MCF 10A (cell line): ENCODE measurements at regions not wholly inside any gene's neighbourhood (a gene's known extent, or its start where the extent isn't known, plus 50 kb on each side); places are given as distances from the start of the nearest gene placed in this dataset.

Experiments used
- BruUV-seq: library from RNA; stranded (reverse); fragments of 400-500 nt; replicated peaks from 2 replicates; lab custom pipeline; 2021; lab: Mats Ljungman, UMichigan
- CTCF ChIA-PET: fragments of 300-600 bp; sonication (Branson Sonifier 250); formaldehyde crosslinking; extraction: SDS; loops from one replicate; lab custom pipeline; 2021; ENCODE audit warnings: antibody characterized with exemption, inconsistent platforms; lab: Yijun Ruan, JAX
- POLR2A ChIA-PET: fragments of 300-600, 350-650 bp; sonication (Branson Sonifier 250); formaldehyde crosslinking; extraction: SDS; loops from one replicate; lab custom pipeline; 2020; ENCODE audit warnings: antibody characterized with exemption, inconsistent platforms; lab: Yijun Ruan, JAX
- DNase-seq: peaks from one replicate; pipeline ENCODE4 v3.0.0-alpha.2; 2018; ENCODE audit not compliant: unreplicated experiment
- H3K27ac Mint-ChIP-seq: one replicate; pipeline ENCODE4 v1.8.0; 2022; ENCODE audit warnings: mild to moderate bottlenecking, low read depth, mixed read lengths; ENCODE audit not compliant: unreplicated experiment
- H3K27me3 Mint-ChIP-seq: one replicate; pipeline ENCODE4 v1.8.0; 2022; ENCODE audit warnings: mixed read lengths; ENCODE audit not compliant: insufficient read depth, unreplicated experiment
- H3K36me3 Mint-ChIP-seq: one replicate; pipeline ENCODE4 v1.8.0; 2022; ENCODE audit warnings: mild to moderate bottlenecking, moderate library complexity, mixed read lengths; ENCODE audit not compliant: insufficient read depth, unreplicated experiment
- H3K4me1 Mint-ChIP-seq: one replicate; pipeline ENCODE4 v1.8.0; 2022; ENCODE audit warnings: mixed read lengths; ENCODE audit not compliant: insufficient read depth, unreplicated experiment
- H3K4me3 Mint-ChIP-seq: one replicate; pipeline ENCODE4 v1.8.0; 2022; ENCODE audit warnings: mild to moderate bottlenecking, moderate library complexity, mixed read lengths; ENCODE audit not compliant: unreplicated experiment
- H3K9me3 Mint-ChIP-seq: one replicate; pipeline ENCODE4 v1.8.0; 2022; ENCODE audit warnings: mixed read lengths; ENCODE audit not compliant: unreplicated experiment
- intact Hi-C: fragments of 100-400 bp; cut with micrococcal nuclease; formaldehyde crosslinking; loops from 2 replicates; pipeline ENCODE4 v1.14.1; 2022
- TF ChIP-seq, protein P1 (sequence below): fragments of 200-600 bp; IDR thresholded peaks from one replicate; pipeline ENCODE4 v1.8.0; 2022; ENCODE audit warnings: antibody characterized with exemption, mild to moderate bottlenecking; ENCODE audit not compliant: unreplicated experiment

DNA sequence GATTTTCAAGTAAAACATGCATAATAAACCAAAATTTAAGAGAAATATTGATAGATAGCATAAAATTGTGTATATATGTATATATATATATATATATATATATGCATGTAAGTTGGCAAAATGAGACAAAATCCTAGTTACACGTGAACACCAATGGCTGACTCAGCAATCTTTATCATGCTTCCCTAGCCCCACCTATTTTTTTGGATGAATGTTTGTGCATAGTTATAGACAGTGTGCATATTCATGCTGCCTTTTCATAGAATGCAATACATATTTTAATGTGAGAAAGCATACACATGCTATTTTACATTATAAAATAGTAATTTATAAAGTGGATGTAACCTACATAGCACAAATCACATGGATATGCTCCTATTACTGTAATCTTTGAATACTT is 230.3 kb downstream of the SH2D4B start:
- H3K4me3 Mint-ChIP-seq, result no peak overlapping the region
- BruUV-seq, result no TSS peak
- no peaks in the 10 kb centered on the region for H3K9me3 Mint-ChIP-seq
- intact Hi-C loops, result no loop called here
- TF ChIP-seq, protein P1, sequence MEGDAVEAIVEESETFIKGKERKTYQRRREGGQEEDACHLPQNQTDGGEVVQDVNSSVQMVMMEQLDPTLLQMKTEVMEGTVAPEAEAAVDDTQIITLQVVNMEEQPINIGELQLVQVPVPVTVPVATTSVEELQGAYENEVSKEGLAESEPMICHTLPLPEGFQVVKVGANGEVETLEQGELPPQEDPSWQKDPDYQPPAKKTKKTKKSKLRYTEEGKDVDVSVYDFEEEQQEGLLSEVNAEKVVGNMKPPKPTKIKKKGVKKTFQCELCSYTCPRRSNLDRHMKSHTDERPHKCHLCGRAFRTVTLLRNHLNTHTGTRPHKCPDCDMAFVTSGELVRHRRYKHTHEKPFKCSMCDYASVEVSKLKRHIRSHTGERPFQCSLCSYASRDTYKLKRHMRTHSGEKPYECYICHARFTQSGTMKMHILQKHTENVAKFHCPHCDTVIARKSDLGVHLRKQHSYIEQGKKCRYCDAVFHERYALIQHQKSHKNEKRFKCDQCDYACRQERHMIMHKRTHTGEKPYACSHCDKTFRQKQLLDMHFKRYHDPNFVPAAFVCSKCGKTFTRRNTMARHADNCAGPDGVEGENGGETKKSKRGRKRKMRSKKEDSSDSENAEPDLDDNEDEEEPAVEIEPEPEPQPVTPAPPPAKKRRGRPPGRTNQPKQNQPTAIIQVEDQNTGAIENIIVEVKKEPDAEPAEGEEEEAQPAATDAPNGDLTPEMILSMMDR, result no peak
- H3K4me1 Mint-ChIP-seq, result no peaks in the 10 kb centered on the region
- peaks cover 90% of the 10 kb centered on the region for H3K27me3 Mint-ChIP-seq
- H3K36me3 Mint-ChIP-seq, result no peaks in the 10 kb centered on the region
- ChIA-PET CTCF (interaction anchor here (0.5 to 1.2 kb wide), 2 partner anchors 12 to 330 kb away, joined by 3 to 4 read pairs; no protein-coding TSS in a partner anchor), POLR2A (no interaction called here)
- DNase-seq, result no peak
- H3K27ac Mint-ChIP-seq, result no peak overlapping the region

DNA sequence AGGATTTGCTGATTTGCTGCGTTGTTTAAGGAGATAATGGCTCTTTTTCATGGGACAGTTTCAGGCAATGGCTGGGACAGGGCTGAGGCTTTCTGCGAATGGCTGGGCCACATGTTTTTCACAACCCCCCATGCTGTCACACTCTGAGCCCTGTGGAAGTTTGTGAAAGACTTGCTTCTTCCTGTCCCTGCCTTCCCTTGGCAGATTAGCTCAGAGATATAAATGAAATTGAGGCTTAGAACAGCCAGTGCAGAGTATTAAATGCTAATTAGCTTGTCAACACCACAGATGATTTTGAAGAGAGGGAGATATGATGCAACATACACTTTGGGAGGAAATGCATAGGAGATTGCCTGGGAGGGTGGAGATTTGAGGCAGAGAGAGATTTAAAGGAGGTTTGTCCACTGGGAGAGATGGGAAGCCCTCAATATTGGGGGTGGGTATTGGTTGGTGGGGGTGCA is 232.0 kb downstream of the SH2D4B start:
- Mint-ChIP-seq H3K27me3 (peaks cover 85% of the 10 kb centered on the region), H3K27ac (no peak overlapping the region), H3K9me3 (no peaks in the 10 kb centered on the region), H3K4me3 (no peak overlapping the region), H3K4me1 (no peaks in the 10 kb centered on the region), H3K36me3 (no peaks in the 10 kb centered on the region)
- no peak for DNase-seq
- BruUV-seq, result no TSS peak
- ChIA-PET CTCF (no interaction called here), POLR2A (interaction anchor here (0.6 kb wide), 1 partner anchor 12 kb away, joined by 4 read pairs; no protein-coding TSS in a partner anchor)
- TF ChIP-seq, protein P1, result no peak
- intact Hi-C loops, result no loop called here

DNA sequence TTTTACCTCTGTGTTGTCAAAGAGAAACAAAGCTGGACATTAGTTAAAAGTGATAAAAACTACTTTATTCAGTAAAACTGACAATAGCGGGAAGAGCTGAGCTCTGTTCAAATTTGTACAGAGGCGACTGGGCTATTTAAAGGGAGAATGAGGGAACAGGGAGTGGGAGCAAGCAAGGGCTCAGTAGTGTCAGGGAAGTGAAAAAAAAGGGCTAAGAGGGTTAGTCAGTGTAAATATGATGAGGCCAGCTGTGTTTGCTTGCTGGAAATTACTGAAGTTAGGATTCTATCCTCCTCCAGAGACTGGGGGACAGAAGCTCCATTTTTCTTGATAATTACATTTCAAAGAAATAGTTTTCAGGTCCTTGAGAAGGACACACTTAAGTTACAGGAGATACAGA is 232.5 kb downstream of the SH2D4B start:
- Mint-ChIP-seq H3K27ac (no peak overlapping the region), H3K27me3 (peaks cover 81% of the 10 kb centered on the region), H3K36me3 (no peaks in the 10 kb centered on the region), H3K4me1 (no peaks in the 10 kb centered on the region), H3K4me3 (no peak overlapping the region), H3K9me3 (no peaks in the 10 kb centered on the region)
- no peak for DNase-seq
- intact Hi-C loops, result no loop called here
- BruUV-seq, result no TSS peak
- CTCF ChIA-PET, result no interaction called here
- TF ChIP-seq, protein P1, result no peak
- POLR2A ChIA-PET, result interaction anchor here (0.6 kb wide), 1 partner anchor 12 kb away, joined by 4 read pairs; no protein-coding TSS in a partner anchor

DNA sequence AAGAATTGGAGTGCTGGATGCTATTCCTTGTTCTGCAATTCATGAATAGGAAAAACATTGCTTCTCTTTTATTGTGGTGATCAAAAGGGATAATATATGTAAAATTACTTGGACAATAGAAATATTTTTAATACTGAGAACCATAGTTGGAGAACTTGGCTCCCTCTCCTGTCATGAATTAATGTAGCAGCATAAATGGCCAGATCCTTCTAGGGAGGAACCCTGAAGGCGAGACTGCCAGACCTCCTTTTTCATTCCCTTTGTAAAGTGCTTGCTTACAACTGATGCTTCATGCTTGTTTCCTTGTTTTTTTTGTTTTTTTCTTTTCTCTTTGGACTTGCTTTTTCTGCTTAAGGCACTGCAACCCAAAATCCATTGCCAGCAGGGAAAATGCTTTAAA is 233.6 kb downstream of the SH2D4B start:
- CTCF ChIA-PET, result no interaction called here

More for the DNA sequence above, 233.6 kb downstream of the SH2D4B start:
- Mint-ChIP-seq H3K36me3 (no peaks in the 10 kb centered on the region), H3K27me3 (peaks cover 81% of the 10 kb centered on the region), H3K4me3 (no peak overlapping the region), H3K9me3 (no peaks in the 10 kb centered on the region), H3K27ac (no peak overlapping the region), H3K4me1 (no peaks in the 10 kb centered on the region)
- intact Hi-C loops, result no loop called here
- POLR2A ChIA-PET, result no interaction called here
- no peak for DNase-seq
- TF ChIP-seq, protein P1, result no peak
- BruUV-seq, result no TSS peak
